HFFc6 (cell line): ENCODE measurements at regions not wholly inside any gene's neighbourhood (a gene's known extent, or its start where the extent isn't known, plus 50 kb on each side); places are given as distances from the start of the nearest gene placed in this dataset.

Experiments
- DNase-seq: peaks from one replicate; pipeline ENCODE4 v3.0.0-alpha.2; 2018
- H3K27ac Mint-ChIP-seq: 2 replicates; pipeline ENCODE4 v1.8.0; 2020; ENCODE audit warnings: mild to moderate bottlenecking, mixed read lengths
- H3K27me3 Mint-ChIP-seq: 2 replicates; pipeline ENCODE4 v1.8.0; 2021; ENCODE audit warnings: mild to moderate bottlenecking, moderate library complexity, mixed read lengths; ENCODE audit not compliant: insufficient read depth
- H3K36me3 Mint-ChIP-seq: 2 replicates; pipeline ENCODE4 v1.8.0; 2021; ENCODE audit warnings: low read depth, mixed read lengths
- H3K4me1 Mint-ChIP-seq: 2 replicates; pipeline ENCODE4 v1.8.0; 2020; ENCODE audit warnings: low read depth, mixed read lengths
- H3K4me3 Mint-ChIP-seq: 2 replicates; pipeline ENCODE4 v1.8.0; 2020; ENCODE audit warnings: mild to moderate bottlenecking, moderate library complexity, mixed read lengths
- H3K9me3 Mint-ChIP-seq: 2 replicates; pipeline ENCODE4 v1.8.0; 2020; ENCODE audit warnings: mild to moderate bottlenecking, mixed read lengths
- TF ChIP-seq, protein P1 (sequence below): fragments of 200-600 bp; sonication (generic); IDR thresholded peaks from 2 replicates; pipeline ENCODE4 v1.5.0; 2021; ENCODE audit warnings: antibody characterized with exemption, mild to moderate bottlenecking

GRCh38 chr9:573691-574410 is 267.6 kb upstream of the DMRT1 start:
- H3K27ac Mint-ChIP-seq = no peak overlapping the region
- peaks cover 6% of the 10 kb centered on the region for H3K27me3 Mint-ChIP-seq
- H3K36me3 Mint-ChIP-seq = no peaks in the 10 kb centered on the region
- TF ChIP-seq, protein P1, sequence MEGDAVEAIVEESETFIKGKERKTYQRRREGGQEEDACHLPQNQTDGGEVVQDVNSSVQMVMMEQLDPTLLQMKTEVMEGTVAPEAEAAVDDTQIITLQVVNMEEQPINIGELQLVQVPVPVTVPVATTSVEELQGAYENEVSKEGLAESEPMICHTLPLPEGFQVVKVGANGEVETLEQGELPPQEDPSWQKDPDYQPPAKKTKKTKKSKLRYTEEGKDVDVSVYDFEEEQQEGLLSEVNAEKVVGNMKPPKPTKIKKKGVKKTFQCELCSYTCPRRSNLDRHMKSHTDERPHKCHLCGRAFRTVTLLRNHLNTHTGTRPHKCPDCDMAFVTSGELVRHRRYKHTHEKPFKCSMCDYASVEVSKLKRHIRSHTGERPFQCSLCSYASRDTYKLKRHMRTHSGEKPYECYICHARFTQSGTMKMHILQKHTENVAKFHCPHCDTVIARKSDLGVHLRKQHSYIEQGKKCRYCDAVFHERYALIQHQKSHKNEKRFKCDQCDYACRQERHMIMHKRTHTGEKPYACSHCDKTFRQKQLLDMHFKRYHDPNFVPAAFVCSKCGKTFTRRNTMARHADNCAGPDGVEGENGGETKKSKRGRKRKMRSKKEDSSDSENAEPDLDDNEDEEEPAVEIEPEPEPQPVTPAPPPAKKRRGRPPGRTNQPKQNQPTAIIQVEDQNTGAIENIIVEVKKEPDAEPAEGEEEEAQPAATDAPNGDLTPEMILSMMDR = no peak
- H3K9me3 Mint-ChIP-seq = peaks cover 7% of the 10 kb centered on the region
- H3K4me1 Mint-ChIP-seq = no peaks in the 10 kb centered on the region
- no peak for DNase-seq
- no peak overlapping the region for H3K4me3 Mint-ChIP-seq

DNA sequence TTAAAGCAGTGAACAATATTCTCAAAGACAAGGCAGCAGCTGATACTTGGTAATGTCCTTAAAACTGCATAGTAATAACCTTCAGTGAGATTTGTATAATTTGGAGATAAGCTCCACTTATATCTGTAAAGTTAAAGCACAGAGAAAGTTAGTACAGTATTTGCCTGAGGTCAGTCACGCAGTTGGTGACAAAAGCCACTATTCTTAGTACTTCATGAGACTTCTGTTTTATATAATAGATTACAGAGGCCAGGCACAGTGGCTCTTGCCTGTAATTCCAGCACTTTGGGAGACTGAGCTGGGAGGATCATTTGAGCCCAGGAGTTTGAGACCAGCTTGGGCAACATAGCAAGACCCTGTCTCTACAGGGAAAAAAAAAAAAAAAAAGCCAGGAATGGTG is 266.4 kb upstream of the DMRT1 start:
- no peaks in the 10 kb centered on the region for H3K4me1 Mint-ChIP-seq
- TF ChIP-seq, protein P1 = no peak
- H3K27me3 Mint-ChIP-seq = peaks cover 10% of the 10 kb centered on the region
- no peaks in the 10 kb centered on the region for H3K36me3 Mint-ChIP-seq
- H3K4me3 Mint-ChIP-seq = no peak overlapping the region
- peaks cover 12% of the 10 kb centered on the region for H3K9me3 Mint-ChIP-seq
- no peak overlapping the region for H3K27ac Mint-ChIP-seq
- DNase-seq = no peak

- no peak for DNase-seq
- no peaks in the 10 kb centered on the region for H3K4me1 Mint-ChIP-seq
- H3K4me3 Mint-ChIP-seq = no peak overlapping the region
- H3K9me3 Mint-ChIP-seq = peaks cover 13% of the 10 kb centered on the region
- peaks cover 12% of the 10 kb centered on the region for H3K27me3 Mint-ChIP-seq
- no peaks in the 10 kb centered on the region for H3K36me3 Mint-ChIP-seq
- TF ChIP-seq, protein P1 = no peak
- no peak overlapping the region for H3K27ac Mint-ChIP-seq
Observed at GRCh38 chr9:580652-581342, 260.7 kb upstream of the DMRT1 start.

DNA sequence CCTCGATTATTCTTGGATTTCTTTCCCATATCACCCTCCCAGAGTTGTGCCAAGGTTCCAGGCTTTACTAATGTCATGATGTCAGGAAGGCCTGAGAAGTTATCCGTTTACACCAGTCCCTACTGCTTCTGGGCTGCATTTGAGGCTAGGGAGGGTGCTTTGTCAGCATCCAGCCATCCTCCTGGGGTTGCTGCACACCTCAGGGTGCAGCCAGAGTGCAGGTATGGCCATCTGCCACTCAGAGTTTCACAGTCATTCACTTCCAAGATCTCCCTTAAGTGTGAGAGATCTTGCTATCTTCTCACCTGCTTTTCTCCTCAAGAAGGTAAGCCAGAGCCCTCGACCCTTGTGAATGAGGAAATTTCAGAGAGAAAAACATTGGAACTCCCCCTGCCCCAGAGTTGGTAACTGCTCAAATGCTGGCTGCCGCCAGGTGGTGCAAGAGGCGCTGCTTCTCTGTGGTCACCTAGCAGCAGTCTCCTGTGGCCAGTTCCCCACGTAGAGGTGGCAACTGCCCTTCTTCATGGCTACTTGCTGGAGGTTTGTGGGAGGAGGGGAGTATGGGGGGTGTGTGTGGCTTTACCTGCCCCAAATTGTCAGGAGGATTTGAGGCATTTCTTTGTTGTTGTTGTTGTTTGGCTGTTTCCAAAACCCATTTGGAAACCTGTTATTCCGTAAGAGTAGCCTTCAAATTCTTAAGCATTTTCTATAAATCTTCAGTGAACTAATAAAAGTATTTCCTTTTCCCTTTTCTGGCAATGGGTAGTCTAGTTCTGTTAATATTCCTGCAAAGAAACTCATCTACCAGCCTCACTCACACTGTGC is 259.6 kb upstream of the DMRT1 start:
- Mint-ChIP-seq H3K9me3 (peaks cover 10% of the 10 kb centered on the region), H3K4me3 (no peak overlapping the region), H3K36me3 (no peaks in the 10 kb centered on the region), H3K27me3 (peaks cover 9% of the 10 kb centered on the region), H3K27ac (no peak overlapping the region), H3K4me1 (no peaks in the 10 kb centered on the region)
- TF ChIP-seq, protein P1 = peak; percentile 68
- DNase-seq = no peak

GRCh38 chr9:582775-583174 is 258.7 kb upstream of the DMRT1 start:
- TF ChIP-seq, protein P1 = no peak
- Mint-ChIP-seq H3K4me1 (no peaks in the 10 kb centered on the region), H3K4me3 (no peak overlapping the region), H3K9me3 (peaks cover 5% of the 10 kb centered on the region), H3K27ac (no peak overlapping the region), H3K27me3 (peaks cover 6% of the 10 kb centered on the region), H3K36me3 (no peaks in the 10 kb centered on the region)
- DNase-seq = no peak
